Activated CD8-positive, alpha-beta T cell treated with anti-CD3 and anti-CD28 coated beads for 36 hours (primary cell): ENCODE measurements at regions not wholly inside any gene's neighbourhood (a gene's known extent, or its start where the extent isn't known, plus 50 kb on each side); places are given as distances from the start of the nearest gene placed in this dataset.

Experiments
- ATAC-seq: fragments of 200-7000 bp; cut with Tn5 transposase; one replicate; pipeline ENCODE4 v1.10.0; 2021; ENCODE audit warnings: mild to moderate bottlenecking, moderate library complexity
- CTCF ChIA-PET: fragments of 350-600 bp; sonication (Branson Sonifier 250); formaldehyde crosslinking; loops from one replicate; lab custom pipeline; 2021; ENCODE audit warnings: antibody characterized with exemption; lab: Charles Lee
- POLR2A ChIA-PET: fragments of 350-600 bp; sonication (Branson Sonifier 250); formaldehyde crosslinking; loops from one replicate; lab custom pipeline; 2021; ENCODE audit warnings: antibody characterized with exemption; lab: Charles Lee
- DNase-seq: peaks from one replicate; pipeline ENCODE4 v3.0.0-alpha.2; 2020
- H3K27ac Mint-ChIP-seq: one replicate; pipeline ENCODE4 v1.8.0; 2021; ENCODE audit warnings: mild to moderate bottlenecking, mixed read lengths
- H3K27me3 Mint-ChIP-seq: one replicate; pipeline ENCODE4 v1.8.0; 2021; ENCODE audit warnings: mixed read lengths
- H3K36me3 Mint-ChIP-seq: one replicate; pipeline ENCODE4 v1.8.0; 2021; ENCODE audit warnings: low read depth, mixed read lengths
- H3K4me1 Mint-ChIP-seq: one replicate; pipeline ENCODE4 v1.8.0; 2021; ENCODE audit warnings: low read depth, mixed read lengths
- H3K4me3 Mint-ChIP-seq: one replicate; pipeline ENCODE4 v1.8.0; 2021; ENCODE audit warnings: mild to moderate bottlenecking, moderate library complexity, mixed read lengths
- H3K9me3 Mint-ChIP-seq: one replicate; pipeline ENCODE4 v1.8.0; 2021; ENCODE audit warnings: mixed read lengths
- CTCF ChIP-seq: fragments of 200-600 bp; IDR thresholded peaks from one replicate; pipeline ENCODE4 v1.8.0; 2022; ENCODE audit warnings: antibody characterized with exemption, mild to moderate bottlenecking
- intact Hi-C: fragments of 100-400 bp; cut with micrococcal nuclease; formaldehyde crosslinking; loops from one replicate; pipeline ENCODE4 v1.10.0; 2022

DNA sequence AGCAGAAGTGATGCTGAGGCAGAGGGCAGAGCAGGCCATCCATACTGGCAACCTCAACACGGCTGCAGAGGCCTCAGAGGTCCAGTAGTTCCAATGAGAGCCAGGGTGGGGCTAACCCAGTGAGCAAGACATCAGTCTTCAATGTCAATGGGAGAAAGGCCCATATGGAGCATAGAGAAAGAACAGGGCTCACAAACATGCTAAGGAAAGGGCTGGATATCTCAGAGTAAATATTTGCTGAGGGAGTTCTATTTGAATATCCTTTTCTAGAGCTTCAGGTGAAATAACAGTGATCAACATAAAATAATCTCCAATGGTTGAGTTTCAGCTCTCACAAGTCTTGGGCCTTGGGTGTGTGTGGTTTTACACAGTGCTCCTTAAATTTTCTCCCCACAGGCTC lies 50.8 kb upstream of the CCDC90B start:
- H3K27me3 Mint-ChIP-seq: no peaks in the 10 kb centered on the region
- H3K4me1 Mint-ChIP-seq: no peaks in the 10 kb centered on the region
- H3K9me3 Mint-ChIP-seq: no peaks in the 10 kb centered on the region
- no peak for TF ChIP-seq CTCF
- ChIA-PET POLR2A (no interaction called here), CTCF (no interaction called here)
- no peaks in the 10 kb centered on the region for H3K36me3 Mint-ChIP-seq
- no peak overlapping the region for H3K4me3 Mint-ChIP-seq
- ATAC-seq (no peak), DNase-seq (no peak)
- no peak overlapping the region for H3K27ac Mint-ChIP-seq
- intact Hi-C loops: no loop called here
